Pulmonary artery endothelial cell (primary cell): ENCODE measurements at regions not wholly inside any gene's neighbourhood (a gene's known extent, or its start where the extent isn't known, plus 50 kb on each side); places are given as distances from the start of the nearest gene placed in this dataset.

ENCODE experiments used
- DNase-seq: peaks from one replicate; pipeline ENCODE4 v3.0.0-alpha.2; 2011; ENCODE audit warnings: low read depth, low spot score

DNA sequence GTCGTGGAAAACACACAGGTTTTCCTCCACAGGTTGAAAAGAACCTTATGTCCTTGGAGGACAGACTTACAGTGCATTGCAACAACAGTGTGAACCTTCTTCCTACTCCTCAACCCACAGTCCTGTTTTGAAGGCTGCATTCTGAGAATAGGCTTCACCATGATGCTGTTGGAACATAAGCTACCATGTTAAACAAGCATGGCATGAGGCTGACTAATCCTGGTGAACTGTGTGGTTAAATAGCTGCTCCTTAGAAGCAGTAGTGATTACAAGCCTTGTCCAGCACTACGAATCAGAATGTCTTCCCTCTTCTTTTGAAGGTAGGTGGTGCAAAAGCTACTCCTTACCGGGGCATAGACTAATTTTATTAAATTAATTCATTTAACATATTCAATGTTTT, 368.5 kb upstream of the EPHA7 start:
- DNase-seq = no peak

DNA sequence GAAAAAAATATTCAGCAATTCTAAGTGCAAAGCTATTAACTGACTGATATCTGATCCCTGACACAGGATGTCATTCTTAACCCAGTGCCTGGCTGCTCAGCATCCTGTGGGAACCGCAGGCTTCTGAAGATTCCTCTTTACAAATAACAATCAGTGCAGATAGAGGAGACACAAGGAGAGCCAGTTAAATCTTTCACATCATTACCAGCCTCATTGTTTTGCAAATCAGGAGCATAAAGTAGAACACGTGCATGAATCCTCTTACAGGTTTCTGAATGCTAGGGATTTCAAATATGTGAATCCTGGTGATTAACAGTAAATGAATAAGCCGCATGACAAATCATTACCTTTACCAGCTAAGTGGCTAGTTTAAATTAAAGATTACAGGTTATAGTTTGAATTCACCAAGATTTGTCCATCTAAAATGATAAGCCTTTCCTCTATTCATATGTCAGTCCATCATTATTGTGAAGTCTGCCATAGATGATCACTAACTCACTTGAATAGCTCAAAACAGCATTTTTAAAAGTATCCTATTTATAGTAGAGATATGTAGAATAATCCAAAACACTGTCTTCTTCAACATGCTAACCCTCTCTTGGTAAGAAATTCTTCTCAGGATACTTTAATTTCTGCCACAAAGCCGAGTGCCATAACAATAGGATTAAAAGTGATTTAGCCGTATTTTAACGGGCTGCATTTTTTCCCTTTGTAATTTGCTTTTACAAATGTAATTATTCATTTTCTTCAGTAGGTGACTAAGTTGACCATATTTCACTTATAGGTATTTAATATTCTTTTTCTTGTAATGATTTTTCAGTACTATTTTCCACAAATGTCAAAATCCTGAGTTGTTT, 367.3 kb upstream of the EPHA7 start:
- DNase-seq = no peak

DNA sequence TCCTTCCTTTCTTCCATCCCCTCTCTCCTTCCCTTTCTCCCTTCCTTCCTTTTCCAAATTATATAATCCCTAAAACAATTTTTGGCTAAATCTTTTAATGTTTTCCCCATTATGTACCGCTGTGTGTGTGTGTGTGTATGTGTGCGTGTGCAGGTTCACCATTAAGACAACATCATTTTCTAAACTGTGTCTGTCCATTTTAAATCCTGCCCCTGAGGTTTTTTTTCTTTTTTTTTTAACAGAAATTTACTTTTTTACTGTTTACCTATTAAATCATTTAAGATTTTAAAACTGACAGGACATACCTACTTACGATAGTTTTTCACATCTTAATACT, 366.3 kb upstream of the EPHA7 start:
- no peak for DNase-seq

DNA sequence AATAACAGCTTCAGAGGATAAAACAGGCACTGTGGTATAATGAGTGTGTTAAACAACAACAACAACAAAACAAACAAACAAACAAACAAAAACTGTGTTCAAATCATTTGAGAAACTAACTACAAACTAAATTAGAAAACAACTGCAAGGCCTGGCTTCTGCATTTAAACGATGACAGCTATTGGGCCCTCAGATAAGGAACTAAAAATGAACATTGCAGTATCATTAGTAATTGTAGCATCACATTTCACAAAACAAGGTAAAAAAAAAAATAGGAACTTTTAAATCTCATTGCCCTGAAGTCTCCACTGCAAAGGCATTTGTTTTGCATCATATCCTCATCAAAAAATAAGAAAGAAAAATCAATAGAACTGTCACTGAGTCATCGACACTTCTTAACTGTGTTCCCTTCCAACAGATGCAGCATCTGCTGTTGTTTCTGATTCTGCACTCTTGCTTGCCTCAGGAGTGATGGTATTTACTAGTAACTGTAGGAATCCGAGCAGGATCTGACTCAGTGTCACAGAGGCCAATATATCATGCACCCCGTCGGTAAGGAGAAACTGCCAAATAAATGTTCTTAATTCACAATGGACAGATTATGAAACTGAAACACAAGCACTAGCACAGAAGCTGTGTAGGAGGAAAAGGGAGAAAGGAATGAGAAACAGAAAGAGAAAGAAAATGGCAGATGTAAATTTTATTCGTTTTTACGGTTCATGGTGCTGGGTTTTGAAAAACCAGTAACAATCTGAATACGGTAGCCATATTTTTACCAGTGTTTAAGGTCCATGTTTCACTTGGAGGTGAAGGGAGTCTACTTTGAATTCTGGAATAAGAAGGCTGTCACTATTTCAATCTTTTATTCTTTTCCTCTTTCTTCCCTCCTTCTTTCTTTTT, 365.7 kb upstream of the EPHA7 start:
- DNase-seq = no peak

DNA sequence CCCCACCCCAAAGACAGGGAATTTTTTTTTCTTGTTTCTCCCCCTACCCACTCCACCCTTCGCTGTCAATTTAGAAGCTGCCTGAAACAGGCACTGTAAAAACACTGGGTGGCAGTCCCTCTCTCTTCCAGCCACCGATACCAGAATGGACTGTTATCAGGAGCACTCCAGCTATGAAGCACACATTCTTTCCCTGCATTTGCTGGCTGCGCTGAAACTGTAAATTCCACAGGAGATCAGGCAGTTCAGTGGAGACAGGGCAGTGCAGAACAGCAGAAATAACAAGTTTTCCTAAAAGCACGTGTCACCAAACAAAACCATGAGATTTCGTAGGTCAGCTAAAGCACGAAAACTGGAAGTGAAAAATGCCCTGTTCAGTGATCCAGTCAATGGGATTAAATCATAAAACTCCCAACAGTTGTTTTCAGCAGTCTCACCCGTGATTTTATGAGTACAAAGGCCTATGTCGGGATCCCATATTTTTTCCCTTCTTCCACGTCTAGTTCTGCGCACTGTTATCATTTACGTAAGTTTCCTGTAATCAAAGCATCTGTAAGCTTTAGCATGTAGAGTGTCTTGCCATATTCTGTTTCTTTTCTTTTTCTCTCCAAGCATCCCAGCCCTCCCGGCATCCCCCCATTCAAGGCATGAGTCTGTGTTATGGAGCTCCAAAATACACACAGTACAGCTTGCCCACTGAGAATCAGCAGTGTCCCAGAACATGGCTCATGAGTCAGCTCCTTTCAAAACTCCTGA, 359.9 kb upstream of the EPHA7 start:
- DNase-seq = no peak

DNA sequence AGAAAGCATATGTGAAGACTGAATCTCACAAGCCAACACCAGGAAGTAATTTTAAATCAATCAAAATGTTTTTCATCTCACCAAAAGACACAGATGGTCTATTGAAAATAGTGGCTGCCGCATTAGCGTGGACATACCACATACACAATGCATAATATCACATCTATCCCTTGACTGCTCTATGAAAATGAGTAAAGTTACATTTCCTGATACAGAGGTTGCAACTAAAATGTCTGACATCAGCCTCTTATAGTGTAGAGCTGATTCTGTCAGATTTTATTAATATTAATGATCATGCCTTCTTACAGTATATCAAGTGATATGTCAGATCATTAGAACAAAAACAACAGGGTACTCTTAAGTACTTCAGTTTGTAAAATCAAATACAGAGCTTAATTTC, 339.8 kb upstream of the EPHA7 start:
- DNase-seq = no peak

DNA sequence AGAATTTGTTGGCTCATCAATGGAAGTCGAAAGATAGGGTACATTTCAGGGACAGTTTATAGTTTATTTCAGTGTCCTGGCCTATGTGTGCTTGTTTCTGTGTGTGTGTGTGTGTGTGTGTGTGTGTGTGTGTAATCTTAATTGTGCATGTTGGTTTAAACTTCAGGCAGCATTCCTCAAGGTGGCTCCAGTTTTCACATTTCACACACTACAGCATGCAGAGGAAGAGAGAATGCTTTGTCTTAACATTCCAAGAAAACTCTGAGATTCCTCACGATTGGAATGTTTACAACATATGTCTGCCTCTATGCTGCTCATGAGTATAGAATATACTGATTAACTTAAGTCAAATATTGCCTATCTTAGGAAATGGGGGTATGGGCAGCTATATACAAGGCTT, 332.6 kb upstream of the EPHA7 start:
- DNase-seq = no peak

DNA sequence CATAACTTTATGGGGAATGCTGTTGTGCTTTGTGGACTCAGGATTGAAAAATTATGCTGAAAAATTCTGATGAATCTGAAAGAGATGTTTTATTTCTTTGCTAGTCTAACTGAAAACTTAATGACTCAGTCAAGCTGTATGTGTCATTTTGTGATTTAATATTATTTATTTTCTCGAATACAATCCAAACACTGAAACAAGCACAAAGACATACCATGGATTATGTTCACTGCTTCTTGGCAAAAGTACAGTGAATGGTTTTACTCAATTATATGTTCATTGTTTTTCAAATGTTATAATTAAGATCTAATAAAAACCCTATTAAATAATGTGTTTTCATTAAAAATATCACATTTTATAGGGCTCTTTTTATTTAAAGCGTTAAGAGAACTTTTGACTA, 330.6 kb upstream of the EPHA7 start:
- DNase-seq = no peak

DNA sequence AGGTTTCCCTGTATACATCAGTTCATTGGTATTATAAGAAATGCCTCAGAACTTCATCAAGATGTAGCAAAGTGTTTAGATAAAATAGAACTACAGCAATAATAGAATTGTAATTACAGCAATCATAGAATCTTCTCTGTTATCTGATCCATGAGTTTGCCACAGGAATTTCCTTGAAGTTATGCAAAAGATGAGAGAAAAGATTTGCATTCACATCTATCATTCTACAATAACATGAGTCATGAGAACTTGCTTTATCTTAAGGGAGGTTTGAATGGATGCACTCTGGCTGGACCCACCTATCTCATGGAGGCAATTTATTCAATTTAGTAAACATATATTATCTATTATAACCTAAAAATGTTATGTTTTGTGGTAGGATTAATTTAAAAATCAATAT, 329.8 kb upstream of the EPHA7 start:
- DNase-seq = no peak

DNA sequence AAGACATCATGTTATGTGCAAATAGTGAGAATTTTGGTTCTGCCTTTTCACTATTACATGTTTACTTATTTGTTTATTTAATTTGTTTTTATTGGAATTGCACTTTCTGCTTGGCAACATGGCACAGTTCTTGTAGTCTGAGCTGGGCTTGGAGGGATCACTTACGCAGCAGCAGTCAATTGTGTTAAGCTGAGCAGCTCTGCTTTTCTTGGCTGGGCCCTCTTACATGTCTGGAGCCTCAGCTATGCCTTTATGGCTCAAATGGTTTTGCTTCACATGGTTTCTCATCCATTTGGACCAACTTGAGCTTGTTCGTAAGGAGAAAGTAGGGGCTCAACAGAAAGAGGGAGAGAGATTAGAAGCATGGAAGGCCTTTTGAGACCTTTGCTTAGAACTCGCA, 327.5 kb upstream of the EPHA7 start:
- no peak for DNase-seq

DNA sequence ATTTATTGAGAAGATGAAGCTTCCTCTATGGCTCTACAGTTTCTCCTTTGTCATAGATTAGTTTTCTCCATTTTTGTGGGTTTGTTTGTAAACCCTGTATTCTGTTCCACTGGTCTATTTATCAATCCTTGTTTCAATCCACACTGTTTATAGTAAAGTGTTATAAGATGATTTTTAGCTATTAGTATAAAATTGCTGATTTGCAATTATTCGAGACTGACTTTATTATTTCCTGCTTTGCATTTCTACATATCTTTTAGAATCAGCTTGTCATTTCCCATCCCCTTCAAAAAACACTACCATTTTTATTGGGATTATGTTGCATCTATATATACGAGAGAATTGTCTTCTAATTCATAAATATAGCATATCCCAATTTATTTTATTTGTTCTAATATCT, 325.9 kb upstream of the EPHA7 start:
- no peak for DNase-seq

DNA sequence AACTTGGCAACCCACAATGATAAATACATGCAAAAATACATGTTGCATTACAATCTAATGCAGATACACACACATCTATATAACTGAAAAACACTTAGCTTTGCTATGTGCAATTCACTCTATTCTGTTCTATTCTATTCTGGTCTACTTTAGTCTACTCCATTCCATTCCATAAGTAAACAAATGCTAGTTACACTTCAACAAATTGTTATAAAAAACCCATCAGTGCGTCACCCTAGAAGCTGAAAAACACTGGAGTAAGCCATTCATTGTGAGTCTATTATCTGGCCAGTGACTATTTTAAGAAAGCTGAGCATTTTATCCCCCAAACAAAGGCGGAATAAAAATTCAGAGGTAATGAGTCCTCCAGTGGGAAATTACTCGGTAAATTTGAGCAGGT, 315.7 kb upstream of the EPHA7 start:
- no peak for DNase-seq

DNA sequence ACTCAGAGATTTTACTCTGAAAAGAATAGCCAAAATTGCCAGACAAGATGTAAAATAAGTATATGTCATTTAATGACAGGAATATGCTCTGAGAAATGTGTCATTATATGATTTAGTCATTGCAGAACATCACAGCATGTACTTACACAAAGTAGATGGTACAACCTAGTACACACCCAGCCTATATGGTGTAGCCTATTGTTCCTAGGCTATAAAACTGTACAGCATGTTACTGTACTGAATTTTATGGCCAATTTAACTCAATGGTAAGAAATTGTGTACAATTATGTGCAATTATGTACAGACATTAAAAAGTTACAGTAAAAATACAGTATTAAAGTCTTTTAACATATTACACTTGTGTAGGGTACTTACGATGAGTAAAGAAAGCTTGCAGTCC, 311.9 kb upstream of the EPHA7 start:
- no peak for DNase-seq

DNA sequence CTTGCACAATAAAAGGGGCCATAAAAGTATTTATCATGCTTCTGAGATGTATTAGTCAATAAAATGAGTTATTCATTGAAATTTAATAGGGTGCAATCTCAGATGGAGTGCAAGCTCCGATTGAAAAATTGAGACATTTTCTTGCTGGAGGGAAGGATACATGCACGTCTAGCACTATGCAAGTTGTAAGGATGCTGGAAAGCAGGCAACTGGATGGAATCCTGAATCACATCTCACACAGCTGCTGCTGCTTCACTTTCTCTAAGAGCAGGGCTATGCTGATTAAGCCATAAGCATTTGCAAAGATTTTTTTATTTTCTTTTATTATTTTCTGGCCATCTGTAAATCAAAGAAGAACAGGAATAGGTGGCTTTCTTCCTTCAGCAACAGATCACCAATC, 308.8 kb upstream of the EPHA7 start:
- no peak for DNase-seq

DNA sequence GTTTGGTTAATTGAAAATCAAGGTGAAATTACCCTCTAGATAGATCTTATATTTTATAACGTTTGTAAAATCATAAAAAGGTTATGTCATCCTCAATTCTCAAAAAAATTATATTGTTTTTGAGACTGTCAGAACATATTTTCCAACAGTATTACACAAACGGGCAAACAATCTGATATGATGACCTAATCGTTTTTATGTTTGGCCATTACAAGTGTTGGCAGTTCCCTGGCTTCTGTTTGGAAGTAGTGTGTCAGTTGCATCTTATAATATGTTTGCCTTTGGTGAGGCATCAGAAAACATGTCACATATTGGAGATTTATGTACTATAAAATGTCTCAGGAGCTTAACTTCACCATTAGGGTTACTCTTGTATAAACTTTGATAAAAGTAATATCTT, 308.1 kb upstream of the EPHA7 start:
- DNase-seq = no peak

DNA sequence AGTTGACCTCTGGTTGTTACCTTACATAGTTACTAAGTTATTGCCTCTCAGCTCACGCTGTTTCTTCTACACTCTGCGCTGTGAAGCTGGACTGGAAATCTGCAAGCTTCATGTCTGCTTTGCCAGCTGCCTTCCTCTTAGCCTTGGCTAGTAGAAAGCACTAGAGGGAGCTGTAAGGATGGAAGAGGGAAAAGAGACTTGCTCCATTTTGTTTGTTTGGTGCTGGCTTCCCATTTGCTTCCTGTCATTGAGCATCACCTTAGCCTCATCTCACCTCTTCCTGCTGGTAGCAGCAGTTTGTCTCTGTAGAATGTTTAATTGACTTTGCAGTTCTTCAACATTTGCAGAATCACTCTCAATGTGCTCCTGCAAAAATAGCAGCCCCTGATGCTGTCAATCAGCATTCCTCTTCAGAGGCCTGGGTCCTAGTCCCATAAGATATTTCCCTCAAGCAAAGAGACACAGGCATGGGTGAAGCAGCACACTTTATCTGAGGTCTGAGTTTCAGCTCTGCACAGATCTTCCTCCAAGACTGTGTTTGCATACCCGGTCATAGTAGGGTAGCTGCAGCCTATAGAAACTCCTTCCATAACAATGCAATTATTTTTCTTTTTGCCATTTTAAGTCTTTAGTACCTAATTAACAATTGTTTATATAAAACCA, 302.2 kb upstream of the EPHA7 start:
- DNase-seq = no peak

DNA sequence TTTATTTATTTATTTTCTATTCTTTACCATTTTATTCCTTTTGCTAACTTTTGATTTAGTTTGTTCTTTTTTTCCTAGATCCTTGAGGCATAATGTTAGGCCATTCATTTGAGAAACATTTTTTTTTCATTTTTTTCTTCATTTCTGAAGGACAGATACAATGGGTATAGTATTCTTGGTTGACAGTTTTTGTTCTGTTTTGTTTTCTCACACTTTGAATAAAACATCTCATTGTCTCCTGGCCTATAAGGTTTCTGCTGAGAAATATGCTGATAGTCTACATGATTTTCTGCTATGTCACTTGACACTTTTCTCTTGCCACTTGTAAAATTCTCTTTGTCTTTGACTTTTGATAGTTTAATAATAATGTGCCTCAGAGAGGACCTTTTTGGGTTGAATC, 294.6 kb upstream of the EPHA7 start:
- no peak for DNase-seq

DNA sequence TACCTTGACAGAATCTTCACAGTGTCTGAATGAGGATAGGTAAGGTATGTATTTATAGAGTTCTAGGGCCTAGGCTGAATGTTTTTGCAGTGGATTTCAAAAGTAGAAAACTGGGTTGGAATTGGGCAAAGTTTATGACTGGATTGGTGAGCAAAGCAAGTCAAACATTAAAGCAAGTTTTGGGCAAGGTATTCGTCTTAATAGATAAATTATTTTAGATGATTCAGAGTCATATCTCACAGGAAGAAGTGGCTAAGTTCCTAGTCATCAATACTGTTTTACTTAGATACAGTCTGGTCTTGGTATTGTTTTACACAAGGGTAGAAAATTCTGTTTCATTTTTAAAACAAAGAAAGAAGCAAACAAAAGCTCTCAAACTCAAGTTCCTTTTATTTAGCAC, 284.1 kb upstream of the EPHA7 start:
- DNase-seq = no peak

DNA sequence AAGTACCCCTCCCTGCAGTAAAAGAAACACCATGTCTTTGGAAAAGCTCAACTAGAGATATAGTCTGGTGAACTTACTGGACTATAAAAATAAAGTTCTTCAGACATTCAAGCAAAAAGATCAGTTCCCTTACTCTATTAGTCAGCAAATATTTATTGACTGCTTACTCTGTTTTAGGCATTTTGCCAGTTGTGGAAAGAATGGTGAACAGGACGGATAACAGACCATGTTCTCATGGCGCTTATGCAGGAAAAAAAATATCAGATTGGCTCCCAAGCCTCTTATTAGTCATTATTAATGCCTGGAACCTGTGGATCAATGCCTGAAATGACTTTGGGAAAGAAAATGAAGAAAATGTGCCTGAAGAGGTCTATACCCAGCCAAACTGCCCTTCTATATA, 282.2 kb upstream of the EPHA7 start:
- DNase-seq = no peak

DNA sequence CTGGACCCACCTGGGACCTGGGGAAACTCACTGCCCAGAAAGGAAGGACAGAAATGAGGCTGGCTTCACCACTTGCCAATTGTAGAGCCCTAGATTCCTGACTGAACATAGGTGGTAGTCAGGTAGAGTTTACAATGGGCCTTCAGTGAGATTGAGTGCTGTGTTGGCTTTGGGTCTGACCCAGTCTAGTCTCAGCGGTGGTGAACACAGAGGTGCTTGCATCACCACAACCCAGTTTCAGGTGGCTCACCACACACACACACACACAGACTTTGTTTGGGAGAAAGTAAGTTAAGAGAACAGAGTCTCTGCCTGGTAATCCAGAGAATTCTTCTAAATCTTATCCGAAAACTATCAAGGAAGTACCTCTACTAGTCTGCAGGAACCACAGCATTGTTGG, 266.1 kb upstream of the EPHA7 start:
- no peak for DNase-seq

DNA sequence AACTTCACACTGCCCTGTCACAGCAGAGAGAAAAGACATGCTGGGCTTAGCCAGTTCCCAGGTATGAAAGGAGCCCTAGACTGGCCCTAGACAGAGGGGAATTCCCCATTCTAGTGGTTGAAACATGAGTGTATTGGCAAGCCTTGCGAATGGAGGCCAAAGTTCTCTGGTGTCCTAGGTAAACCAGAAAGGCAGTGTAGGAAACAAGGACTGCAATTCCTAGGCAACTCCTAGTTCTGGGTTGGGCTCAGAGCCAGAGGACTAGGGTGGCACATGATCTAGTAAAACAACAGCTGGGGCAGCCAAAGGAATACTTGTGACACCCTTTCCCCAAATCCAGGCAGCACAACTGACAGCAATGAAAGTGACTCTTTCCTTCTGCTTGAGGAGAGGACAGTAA, 265.0 kb upstream of the EPHA7 start:
- DNase-seq = no peak

DNA sequence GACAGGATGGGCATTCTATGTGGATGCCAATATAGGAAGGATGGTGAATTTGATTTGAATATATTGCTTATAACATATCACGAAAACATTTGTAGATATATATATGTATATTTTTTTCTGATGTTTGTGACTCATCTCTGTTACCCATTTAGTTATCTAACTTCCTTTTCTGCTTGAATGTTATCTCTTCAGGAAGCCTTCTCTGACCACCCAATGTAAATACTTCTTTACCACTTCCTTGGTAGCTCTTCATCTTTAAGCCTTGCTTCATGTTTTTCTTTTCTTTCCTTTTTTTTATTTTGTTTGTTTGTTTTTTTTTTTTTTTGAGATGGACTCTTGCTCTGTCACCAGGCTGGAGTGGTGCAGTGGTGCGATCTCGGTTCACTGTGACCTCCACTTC, 260.5 kb upstream of the EPHA7 start:
- DNase-seq = no peak
